Vagina (tissue), 2 donors: ENCODE measurements at regions not wholly inside any gene's neighbourhood (a gene's known extent, or its start where the extent isn't known, plus 50 kb on each side); places are given as distances from the start of the nearest gene placed in this dataset.

Experiments
- POLR2A ChIP-seq, 2 donors: fragments of 450-650 bp; IDR thresholded peaks; one replicate each; pipeline ENCODE4 v1.6.1; 2017; ENCODE audit warnings: antibody characterized with exemption in 2 of 2, mild to moderate bottlenecking in 2 of 2, moderate library complexity in 2 of 2
- POLR2AphosphoS5 ChIP-seq, 2 donors: sonication (generic); formaldehyde crosslinking; IDR thresholded peaks; one replicate each; pipeline ENCODE4 v1.9.0; 2017; ENCODE audit warnings: antibody characterized with exemption in 2 of 2, mild to moderate bottlenecking in 2 of 2, low read depth in 1 of 2; ENCODE audit not compliant: insufficient read depth in 1 of 2
- TF ChIP-seq, protein P1 (sequence below), 3 experiments: fragments of 450-650 bp in 2 of 3; fragments of 200-600 bp in 1 of 3; sonication (generic) in 1 of 3; IDR thresholded peaks; one replicate each; pipeline ENCODE4 v1.5.1; 2017 to 2019; ENCODE audit warnings: antibody characterized with exemption in 3 of 3, mild to moderate bottlenecking in 2 of 3, moderate library complexity in 2 of 3

DNA sequence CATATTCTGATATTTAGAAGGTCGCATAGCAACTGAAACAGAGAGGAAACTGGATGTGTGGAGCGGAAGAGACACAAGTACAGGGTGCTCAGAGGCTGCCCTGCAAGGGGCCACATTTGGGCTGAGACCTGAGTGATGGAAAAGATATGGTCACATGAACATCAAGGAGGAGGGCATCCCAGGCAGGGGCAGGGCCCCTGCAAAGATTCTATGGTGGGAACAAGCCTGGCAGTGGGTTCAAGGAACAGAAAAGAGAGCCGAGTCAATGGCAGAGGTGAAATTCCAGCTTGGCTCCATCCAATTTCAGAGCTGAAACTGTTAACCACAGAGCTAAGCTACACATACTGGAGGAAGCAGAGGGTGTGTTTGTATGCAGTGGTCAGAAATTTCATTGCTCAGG, 227.7 kb downstream of the PRDM2 start:
- TF ChIP-seq POLR2AphosphoS5 (IDR thresholded peaks at IDR 0.05; ENCODE audit: insufficient read depth in 1 of 2, low read depth in 1 of 2) = no peak
- TF ChIP-seq, protein P1, sequence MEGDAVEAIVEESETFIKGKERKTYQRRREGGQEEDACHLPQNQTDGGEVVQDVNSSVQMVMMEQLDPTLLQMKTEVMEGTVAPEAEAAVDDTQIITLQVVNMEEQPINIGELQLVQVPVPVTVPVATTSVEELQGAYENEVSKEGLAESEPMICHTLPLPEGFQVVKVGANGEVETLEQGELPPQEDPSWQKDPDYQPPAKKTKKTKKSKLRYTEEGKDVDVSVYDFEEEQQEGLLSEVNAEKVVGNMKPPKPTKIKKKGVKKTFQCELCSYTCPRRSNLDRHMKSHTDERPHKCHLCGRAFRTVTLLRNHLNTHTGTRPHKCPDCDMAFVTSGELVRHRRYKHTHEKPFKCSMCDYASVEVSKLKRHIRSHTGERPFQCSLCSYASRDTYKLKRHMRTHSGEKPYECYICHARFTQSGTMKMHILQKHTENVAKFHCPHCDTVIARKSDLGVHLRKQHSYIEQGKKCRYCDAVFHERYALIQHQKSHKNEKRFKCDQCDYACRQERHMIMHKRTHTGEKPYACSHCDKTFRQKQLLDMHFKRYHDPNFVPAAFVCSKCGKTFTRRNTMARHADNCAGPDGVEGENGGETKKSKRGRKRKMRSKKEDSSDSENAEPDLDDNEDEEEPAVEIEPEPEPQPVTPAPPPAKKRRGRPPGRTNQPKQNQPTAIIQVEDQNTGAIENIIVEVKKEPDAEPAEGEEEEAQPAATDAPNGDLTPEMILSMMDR (IDR thresholded peaks at IDR 0.05) = no peak
- TF ChIP-seq POLR2A (IDR thresholded peaks at IDR 0.05) = no peak
